ENCODE measurements at regions not wholly inside any gene's neighbourhood (a gene's known extent, or its start where the extent isn't known, plus 50 kb on each side); places are given as distances from the start of the nearest gene placed in this dataset.
"Not testable (repeated sequence)": the region's sequence is repeated elsewhere in the genome, so short reads cannot be mapped to it uniquely, and the experiment has no call there.

DNA sequence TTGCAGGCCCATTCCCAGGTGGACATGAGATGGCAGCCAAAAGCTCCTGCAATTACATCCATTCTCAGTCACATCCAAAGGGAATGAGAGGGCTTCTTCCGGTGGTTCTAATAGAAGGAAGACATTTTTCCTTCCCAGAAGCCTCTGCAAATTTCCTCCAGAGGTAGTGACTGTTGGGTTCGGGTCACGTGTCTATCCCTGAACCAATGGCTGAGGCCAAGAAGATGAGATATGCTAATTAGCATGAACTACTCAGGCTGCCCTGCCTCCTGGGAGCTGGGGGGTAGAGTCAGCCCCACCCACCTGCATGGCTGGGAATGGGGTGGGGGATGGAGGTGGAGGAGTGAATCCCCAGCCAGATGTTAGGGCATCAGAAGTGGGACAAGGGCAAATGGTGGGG, 61.3 kb upstream of the IYD start:
- no peak for TF ChIP-seq EZH2 (IDR thresholded peaks at IDR 0.05; ENCODE audit: low read depth)
- TF ChIP-seq, protein P1, sequence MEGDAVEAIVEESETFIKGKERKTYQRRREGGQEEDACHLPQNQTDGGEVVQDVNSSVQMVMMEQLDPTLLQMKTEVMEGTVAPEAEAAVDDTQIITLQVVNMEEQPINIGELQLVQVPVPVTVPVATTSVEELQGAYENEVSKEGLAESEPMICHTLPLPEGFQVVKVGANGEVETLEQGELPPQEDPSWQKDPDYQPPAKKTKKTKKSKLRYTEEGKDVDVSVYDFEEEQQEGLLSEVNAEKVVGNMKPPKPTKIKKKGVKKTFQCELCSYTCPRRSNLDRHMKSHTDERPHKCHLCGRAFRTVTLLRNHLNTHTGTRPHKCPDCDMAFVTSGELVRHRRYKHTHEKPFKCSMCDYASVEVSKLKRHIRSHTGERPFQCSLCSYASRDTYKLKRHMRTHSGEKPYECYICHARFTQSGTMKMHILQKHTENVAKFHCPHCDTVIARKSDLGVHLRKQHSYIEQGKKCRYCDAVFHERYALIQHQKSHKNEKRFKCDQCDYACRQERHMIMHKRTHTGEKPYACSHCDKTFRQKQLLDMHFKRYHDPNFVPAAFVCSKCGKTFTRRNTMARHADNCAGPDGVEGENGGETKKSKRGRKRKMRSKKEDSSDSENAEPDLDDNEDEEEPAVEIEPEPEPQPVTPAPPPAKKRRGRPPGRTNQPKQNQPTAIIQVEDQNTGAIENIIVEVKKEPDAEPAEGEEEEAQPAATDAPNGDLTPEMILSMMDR (conservative IDR thresholded peaks at IDR 0.05), result no peak
- no peaks in the 10 kb centered on the region for H3K79me2 ChIP-seq (ENCODE audit: low read depth)
- no peaks in the 10 kb centered on the region for H3K9me2 ChIP-seq (ENCODE audit: insufficient read depth)
- H3K9me3 ChIP-seq (ENCODE audit: insufficient read depth, low read depth), result no peaks in the 10 kb centered on the region
- H3F3A ChIP-seq (ENCODE audit: insufficient read depth, low read depth), result no peaks in the 10 kb centered on the region
- ChIA-PET CTCF (no interaction called here), POLR2A (ENCODE audit: unreplicated experiment) (no interaction called here)
- DNase-seq, result no peak
- intact Hi-C loops (cut with micrococcal nuclease; ENCODE audit: unreplicated experiment), result no loop called here
- H3K27me3 ChIP-seq (ENCODE audit: insufficient read depth, low read depth), result no peaks in the 10 kb centered on the region
- H3K4me2 ChIP-seq, result no peak overlapping the region
- no peak overlapping the region for H3K27ac ChIP-seq
- H3K4me3 ChIP-seq, result no peak overlapping the region
- no TSS peak for BruUV-seq (replicated peaks)
- H3K36me3 ChIP-seq (ENCODE audit: low read depth), result no peaks in the 10 kb centered on the region
- no peak overlapping the region for H2AFZ ChIP-seq
- no peaks in the 10 kb centered on the region for H4K20me1 ChIP-seq (ENCODE audit: insufficient read depth)
- peaks cover 4% of the 10 kb centered on the region for H3K4me1 ChIP-seq (replicated peaks; ENCODE audit: insufficient read depth)

GRCh38 chr6:150308812-150309645, 59.8 kb upstream of the IYD start:
- BruUV-seq (replicated peaks), result no TSS peak
- CTCF ChIA-PET, result no interaction called here
- POLR2A ChIA-PET (ENCODE audit: unreplicated experiment), result no interaction called here

GRCh38 chr6:150310539-150310938, 58.3 kb upstream of the IYD start:
- Histone ChIP-seq H3K4me1 (replicated peaks; ENCODE audit: insufficient read depth) (no peaks in the 10 kb centered on the region; the same call in 1 of the 2 replicates), H3K36me3 (ENCODE audit: low read depth) (no peaks in the 10 kb centered on the region), H3K4me2 (no peak overlapping the region), H3K27me3 (ENCODE audit: insufficient read depth, low read depth) (no peaks in the 10 kb centered on the region), H3K9me2 (ENCODE audit: insufficient read depth) (no peaks in the 10 kb centered on the region), H2AFZ (no peak overlapping the region), H3K4me3 (no peak overlapping the region), H4K20me1 (ENCODE audit: insufficient read depth) (no peaks in the 10 kb centered on the region), H3K79me2 (ENCODE audit: low read depth) (no peaks in the 10 kb centered on the region), H3F3A (ENCODE audit: insufficient read depth, low read depth) (no peaks in the 10 kb centered on the region), H3K9me3 (ENCODE audit: insufficient read depth, low read depth) (no peaks in the 10 kb centered on the region), H3K27ac (no peak overlapping the region)
- no peak for TF ChIP-seq EZH2 (IDR thresholded peaks at IDR 0.05; ENCODE audit: low read depth)
- TF ChIP-seq, protein P1 (conservative IDR thresholded peaks at IDR 0.05), result no peak
- intact Hi-C loops (cut with micrococcal nuclease; ENCODE audit: unreplicated experiment), result no loop called here
- ChIA-PET POLR2A (ENCODE audit: unreplicated experiment) (interaction anchor here (0.7 kb wide), 1 partner anchor 53 kb away, joined by 3 read pairs; no protein-coding TSS in a partner anchor), CTCF (no interaction called here)
- DNase-seq, result no peak
- no TSS peak for BruUV-seq (replicated peaks)

More at GRCh38 chr6:150308812-150309645, 59.8 kb upstream of the IYD start:
- no peaks in the 10 kb centered on the region for H3K79me2 ChIP-seq (ENCODE audit: low read depth)
- no peaks in the 10 kb centered on the region for H3K27me3 ChIP-seq (ENCODE audit: insufficient read depth, low read depth)
- H3K9me2 ChIP-seq (ENCODE audit: insufficient read depth), result no peaks in the 10 kb centered on the region
- H2AFZ ChIP-seq, result no peak overlapping the region
- no peak overlapping the region for H3K27ac ChIP-seq
- H3K36me3 ChIP-seq (ENCODE audit: low read depth), result no peaks in the 10 kb centered on the region
- H3F3A ChIP-seq (ENCODE audit: insufficient read depth, low read depth), result no peaks in the 10 kb centered on the region
- no peak overlapping the region for H3K4me3 ChIP-seq
- TF ChIP-seq, protein P1 (conservative IDR thresholded peaks at IDR 0.05), result no peak
- no peak for TF ChIP-seq EZH2 (IDR thresholded peaks at IDR 0.05; ENCODE audit: low read depth)
- no peak for DNase-seq
- no peaks in the 10 kb centered on the region for H3K9me3 ChIP-seq (ENCODE audit: insufficient read depth, low read depth)
- H3K4me1 ChIP-seq (replicated peaks; ENCODE audit: insufficient read depth), result no peaks in the 10 kb centered on the region; the same call in 1 of the 2 replicates
- no peak overlapping the region for H3K4me2 ChIP-seq
- intact Hi-C loops (cut with micrococcal nuclease; ENCODE audit: unreplicated experiment), result no loop called here
- H4K20me1 ChIP-seq (ENCODE audit: insufficient read depth), result no peaks in the 10 kb centered on the region

DNA sequence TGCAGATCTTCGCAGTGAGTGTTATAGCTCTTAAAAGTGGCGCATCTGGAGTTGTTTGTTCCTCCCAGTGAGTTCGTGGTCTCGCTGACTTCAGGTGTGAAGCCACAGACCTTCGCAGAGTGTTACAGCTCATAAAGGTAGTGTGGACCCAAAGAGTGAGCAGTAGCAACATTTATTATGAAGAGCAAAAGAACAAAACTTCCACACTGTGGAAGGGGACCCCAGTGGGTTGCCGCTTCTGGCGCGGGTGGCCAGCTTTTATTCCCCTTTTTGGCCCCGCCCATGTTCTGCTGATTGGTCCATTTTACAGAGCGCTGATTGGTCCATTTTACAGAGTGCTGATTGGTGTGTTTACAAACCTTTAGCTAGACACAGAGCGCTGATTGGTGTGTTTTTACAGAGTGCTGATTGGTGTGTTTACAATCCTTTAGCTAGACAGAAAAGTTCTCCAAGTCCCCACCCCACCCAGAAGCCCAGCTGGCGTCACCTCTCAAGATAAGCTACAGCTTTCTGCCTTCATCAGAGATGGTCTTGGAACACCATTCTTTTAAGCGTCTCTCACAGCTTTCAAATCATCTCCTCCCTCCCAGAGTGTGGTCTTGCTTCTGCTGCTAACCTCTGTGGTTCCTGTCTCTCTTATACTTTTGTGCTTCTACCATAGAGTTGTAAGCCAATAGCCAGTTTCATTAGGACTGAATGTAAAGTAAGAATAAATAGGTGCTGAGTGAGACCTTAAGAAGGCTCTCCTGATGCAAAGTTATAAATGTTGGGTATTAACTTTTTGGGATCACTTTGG, 57.5 kb upstream of the IYD start:
- H3K4me1 ChIP-seq (replicated peaks; ENCODE audit: insufficient read depth); H3K9me2 ChIP-seq (ENCODE audit: insufficient read depth); BruUV-seq (replicated peaks); H3F3A ChIP-seq (ENCODE audit: insufficient read depth, low read depth); H2AFZ ChIP-seq; H3K27ac ChIP-seq; H3K36me3 ChIP-seq (ENCODE audit: low read depth); H3K79me2 ChIP-seq (ENCODE audit: low read depth); H3K4me3 ChIP-seq; intact Hi-C loops (cut with micrococcal nuclease; ENCODE audit: unreplicated experiment); H3K27me3 ChIP-seq (ENCODE audit: insufficient read depth, low read depth); H4K20me1 ChIP-seq (ENCODE audit: insufficient read depth); H3K4me2 ChIP-seq; H3K9me3 ChIP-seq (ENCODE audit: insufficient read depth, low read depth); CTCF ChIA-PET; POLR2A ChIA-PET (ENCODE audit: unreplicated experiment); DNase-seq: not testable (repeated sequence)

Measured in PC-9 (cell line).